Caco-2 (cell line): ENCODE measurements at regions not wholly inside any gene's neighbourhood (a gene's known extent, or its start where the extent isn't known, plus 50 kb on each side); places are given as distances from the start of the nearest gene placed in this dataset.

Source experiments
- BruUV-seq: library from RNA; stranded (reverse); fragments of 400-500 nt; replicated peaks from 2 replicates; lab custom pipeline; 2021; lab: Mats Ljungman, UMichigan
- CTCF ChIA-PET: fragments of 300-600 bp; sonication (Branson Sonifier 250); formaldehyde crosslinking; loops from one replicate; lab custom pipeline; 2022; ENCODE audit warnings: antibody characterized with exemption; lab: Charles Lee
- POLR2A ChIA-PET: fragments of 300-600 bp; sonication (Branson Sonifier 250); formaldehyde crosslinking; loops from one replicate; lab custom pipeline; 2022; ENCODE audit warnings: antibody characterized with exemption; lab: Charles Lee
- DNase-seq, 2 experiments: peaks; one replicate each; pipeline versions ENCODE4 v3.0.0 to v3.0.0-alpha.2; 2020 to 2022
- H3K27me3 ChIP-seq: replicated peaks from 2 replicates; pipeline ENCODE4 v1.6.0; 2011; ENCODE audit warnings: low read length; ENCODE audit not compliant: control insufficient read depth, insufficient read depth
- H3K36me3 ChIP-seq: 2 replicates; pipeline ENCODE4 v1.5.1; 2011; ENCODE audit warnings: low read length; ENCODE audit not compliant: control insufficient read depth, insufficient read depth
- H3K4me1 ChIP-seq: fragments of 250-450 bp; sonication (Bioruptor Pico); 2 replicates; pipeline ENCODE4 v1.5.1; 2020; ENCODE audit warnings: mild to moderate bottlenecking
- H3K4me3 ChIP-seq: 2 replicates; pipeline ENCODE4 v1.5.1; 2011; ENCODE audit warnings: low read depth, mild to moderate bottlenecking, control low read depth, low read length
- H3K9me3 ChIP-seq: fragments of 250-450 bp; sonication (Bioruptor Pico); 2 replicates; pipeline ENCODE4 v1.5.1; 2020; ENCODE audit warnings: mild to moderate bottlenecking, moderate library complexity
- H3K27ac Mint-ChIP-seq: one replicate; pipeline ENCODE4 v1.8.0; 2022; ENCODE audit warnings: mixed read lengths; ENCODE audit not compliant: unreplicated experiment
- H3K27me3 Mint-ChIP-seq: one replicate; pipeline ENCODE4 v1.8.0; 2022; ENCODE audit warnings: mixed read lengths; ENCODE audit not compliant: insufficient read depth, unreplicated experiment
- H3K36me3 Mint-ChIP-seq: one replicate; pipeline ENCODE4 v1.8.0; 2022; ENCODE audit warnings: mild to moderate bottlenecking, mixed read lengths; ENCODE audit not compliant: insufficient read depth, unreplicated experiment
- H3K4me1 Mint-ChIP-seq: one replicate; pipeline ENCODE4 v1.8.0; 2022; ENCODE audit warnings: low read depth, mixed read lengths; ENCODE audit not compliant: unreplicated experiment
- H3K4me3 Mint-ChIP-seq: one replicate; pipeline ENCODE4 v1.8.0; 2022; ENCODE audit warnings: mild to moderate bottlenecking, moderate library complexity, mixed read lengths; ENCODE audit not compliant: unreplicated experiment
- H3K9me3 Mint-ChIP-seq: one replicate; pipeline ENCODE4 v1.8.0; 2022; ENCODE audit warnings: mixed read lengths; ENCODE audit not compliant: unreplicated experiment
- CTCF ChIP-seq, 2 experiments: fragments of 200-600 bp in 1 of 2; IDR thresholded peaks; 1 replicate in 1 of 2; 2 replicates in 1 of 2; pipeline versions ENCODE4 v1.5.1 to v1.8.0; 2011 to 2022; ENCODE audit warnings: antibody characterized with exemption in 1 of 2, control low read depth in 1 of 2, inconsistent platforms in 1 of 2, low read depth in 1 of 2, low read length in 1 of 2, mild to moderate bottlenecking in 1 of 2, moderate library complexity in 1 of 2; ENCODE audit not compliant: insufficient read depth in 1 of 2, severe bottlenecking in 1 of 2, unreplicated experiment in 1 of 2
- intact Hi-C: fragments of 100-400 bp; cut with micrococcal nuclease; formaldehyde crosslinking; loops from one replicate; pipeline ENCODE4 v1.10.0; 2022; ENCODE audit not compliant: unreplicated experiment

- Mint-ChIP-seq H3K9me3 (peaks cover 33% of the 10 kb centered on the region), H3K27me3 (peaks cover 5% of the 10 kb centered on the region), H3K36me3 (no peaks in the 10 kb centered on the region), H3K4me3 (no peak overlapping the region), H3K27ac (no peak overlapping the region), H3K4me1 (no peaks in the 10 kb centered on the region)
- H3K4me1 ChIP-seq: no peaks in the 10 kb centered on the region
- DNase-seq: no peak
- H3K27me3 ChIP-seq: no peaks in the 10 kb centered on the region
- peaks cover 31% of the 10 kb centered on the region for H3K9me3 ChIP-seq
- ChIA-PET CTCF (no interaction called here), POLR2A (no interaction called here)
- no peaks in the 10 kb centered on the region for H3K36me3 ChIP-seq
- no TSS peak for BruUV-seq
- intact Hi-C loops: no loop called here
- H3K4me3 ChIP-seq: no peak overlapping the region
- TF ChIP-seq CTCF (IDR thresholded peaks at IDR 0.05; ENCODE audit: insufficient read depth in 1 of 2, low read depth in 1 of 2, low read length in 1 of 2, severe bottlenecking in 1 of 2, unreplicated experiment in 1 of 2): no peak
Measured at GRCh38 chr17:74146196-74146595, 57.3 kb upstream of the RPL38 start.

- H3K27ac Mint-ChIP-seq: no peak overlapping the region
- no peak for TF ChIP-seq CTCF (IDR thresholded peaks at IDR 0.05; ENCODE audit: insufficient read depth in 1 of 2, low read depth in 1 of 2, low read length in 1 of 2, severe bottlenecking in 1 of 2, unreplicated experiment in 1 of 2)
- no peaks in the 10 kb centered on the region for H3K27me3 ChIP-seq
Measured at GRCh38 chr17:74147056-74147835, 56.2 kb upstream of the RPL38 start.

GRCh38 chr17:74147966-74148365 is 55.5 kb upstream of the RPL38 start:
- Mint-ChIP-seq H3K9me3 (peaks cover 15% of the 10 kb centered on the region), H3K36me3 (no peaks in the 10 kb centered on the region), H3K4me3 (no peak overlapping the region), H3K27ac (no peak overlapping the region), H3K4me1 (no peaks in the 10 kb centered on the region), H3K27me3 (peaks cover 5% of the 10 kb centered on the region)
- TF ChIP-seq CTCF (IDR thresholded peaks at IDR 0.05; ENCODE audit: insufficient read depth in 1 of 2, low read depth in 1 of 2, low read length in 1 of 2, severe bottlenecking in 1 of 2, unreplicated experiment in 1 of 2): no peak
- no TSS peak for BruUV-seq
- DNase-seq: no peak
- intact Hi-C loops: no loop called here
- Histone ChIP-seq H3K36me3 (no peaks in the 10 kb centered on the region), H3K9me3 (peaks cover 13% of the 10 kb centered on the region), H3K27me3 (no peaks in the 10 kb centered on the region), H3K4me3 (no peak overlapping the region), H3K4me1 (no peaks in the 10 kb centered on the region)
- ChIA-PET POLR2A (no interaction called here), CTCF (no interaction called here)

More at GRCh38 chr17:74147056-74147835, 56.2 kb upstream of the RPL38 start:
- H3K27me3 Mint-ChIP-seq: peaks cover 5% of the 10 kb centered on the region
- no peak overlapping the region for H3K4me3 ChIP-seq
- H3K4me1 Mint-ChIP-seq: no peaks in the 10 kb centered on the region
- CTCF ChIA-PET: no interaction called here
- POLR2A ChIA-PET: no interaction called here
- H3K9me3 ChIP-seq: peaks cover 21% of the 10 kb centered on the region
- H3K4me1 ChIP-seq: no peaks in the 10 kb centered on the region
- DNase-seq: no peak
- BruUV-seq: no TSS peak
- intact Hi-C loops: no loop called here
- no peak overlapping the region for H3K4me3 Mint-ChIP-seq
- H3K36me3 ChIP-seq: no peaks in the 10 kb centered on the region
- H3K36me3 Mint-ChIP-seq: no peaks in the 10 kb centered on the region
- peaks cover 22% of the 10 kb centered on the region for H3K9me3 Mint-ChIP-seq
